ENCODE measurements at regions not wholly inside any gene's neighbourhood (a gene's known extent, or its start where the extent isn't known, plus 50 kb on each side); places are given as distances from the start of the nearest gene placed in this dataset.

DNA sequence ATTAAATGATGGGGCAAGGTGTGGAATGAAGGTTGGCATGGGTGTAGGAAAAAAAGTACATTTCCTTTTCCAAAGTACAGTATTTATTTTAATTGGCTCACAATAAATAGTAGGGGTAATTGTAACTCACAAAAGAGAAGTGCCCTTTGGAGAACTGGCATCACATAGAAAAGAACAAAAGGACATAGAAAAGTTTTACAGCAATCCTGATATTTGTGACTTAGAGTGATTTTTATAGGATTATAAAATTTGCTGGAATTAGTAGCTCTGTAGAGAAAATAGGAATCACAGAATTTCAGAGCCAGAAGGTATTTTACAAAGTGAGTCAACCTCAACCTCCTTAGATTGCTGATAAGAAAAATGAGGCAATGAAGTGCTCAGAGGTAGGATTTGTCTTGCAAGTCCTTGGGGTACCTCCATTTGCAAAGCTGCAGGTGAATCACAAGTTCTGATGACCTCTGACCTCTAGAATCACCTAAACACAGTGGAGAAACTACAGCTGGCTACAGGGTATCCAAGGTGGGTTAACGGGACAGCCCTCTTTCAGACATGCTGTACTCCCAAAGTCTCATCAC is 133.6 kb downstream of the SOCS6 start:
- CTCF ChIA-PET (ENCODE audit: low intra/inter-chr PET ratio, low total read pairs): no interaction called here
- in situ Hi-C loops (cut with HindIII; ENCODE audit: extremely low pct_ligation_motif_present, low pct_unique_long_range_greater_than_20kb) (no loop called here), intact Hi-C loops (cut with micrococcal nuclease; ENCODE audit: unreplicated experiment) (no loop called here)
- H4K20me1 ChIP-seq (ENCODE audit: insufficient read depth, low read length): no peaks in the 10 kb centered on the region
- H3K79me2 ChIP-seq (ENCODE audit: insufficient read depth, low read length): no peaks in the 10 kb centered on the region
- H3K9me3 ChIP-seq (ENCODE audit: low read length): no peaks in the 10 kb centered on the region
- H3K4me3 ChIP-seq (replicated peaks in 1 of 3; ENCODE audit: insufficient read depth in 1 of 3, low read depth in 2 of 3, low read length in 3 of 3): no peak overlapping the region
- no peak overlapping the region for H3K27ac ChIP-seq (ENCODE audit: extremely low read length, insufficient read depth, low read length)
- H2AFZ ChIP-seq (ENCODE audit: low read length): no peak overlapping the region
- no peak for FAIRE-seq
- no peak overlapping the region for H3K4me2 ChIP-seq (ENCODE audit: low read depth, low read length)
- no peaks in the 10 kb centered on the region for H3K36me3 ChIP-seq (replicated peaks in 1 of 2; ENCODE audit: control insufficient read depth in 1 of 2, insufficient read depth in 2 of 2, low read length in 2 of 2)
- DNase-seq (ENCODE audit: low spot score): no peak
- ATAC-seq: no peak
- TF ChIP-seq, protein P1, sequence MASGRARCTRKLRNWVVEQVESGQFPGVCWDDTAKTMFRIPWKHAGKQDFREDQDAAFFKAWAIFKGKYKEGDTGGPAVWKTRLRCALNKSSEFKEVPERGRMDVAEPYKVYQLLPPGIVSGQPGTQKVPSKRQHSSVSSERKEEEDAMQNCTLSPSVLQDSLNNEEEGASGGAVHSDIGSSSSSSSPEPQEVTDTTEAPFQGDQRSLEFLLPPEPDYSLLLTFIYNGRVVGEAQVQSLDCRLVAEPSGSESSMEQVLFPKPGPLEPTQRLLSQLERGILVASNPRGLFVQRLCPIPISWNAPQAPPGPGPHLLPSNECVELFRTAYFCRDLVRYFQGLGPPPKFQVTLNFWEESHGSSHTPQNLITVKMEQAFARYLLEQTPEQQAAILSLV (CRISPR knock-in tag; IDR thresholded peaks at IDR 0.05; ENCODE audit: borderline replicate concordance): no peak
- TF ChIP-seq SMAD1 (CRISPR knock-in tag; IDR thresholded peaks at IDR 0.05; ENCODE audit: borderline replicate concordance, low read depth) (no peak), ZFP36L2 (CRISPR knock-in tag; IDR thresholded peaks at IDR 0.05) (no peak), ZNF792 (CRISPR knock-in tag; IDR thresholded peaks at IDR 0.05) (no peak), FOXA3 (CRISPR knock-in tag; IDR thresholded peaks at IDR 0.05) (no peak), SRY (CRISPR knock-in tag; IDR thresholded peaks at IDR 0.05) (no peak)
- WGBS (ENCODE audit: low lambda C conversion rate): 92% methylated on average over 1 of the region's 1 CpG
- no peaks in the 10 kb centered on the region for H3K27me3 ChIP-seq (ENCODE audit: control insufficient read depth in 1 of 2, insufficient read depth in 2 of 2, low read length in 2 of 2)
- BruUV-seq (replicated peaks): no TSS peak
- POLR2A ChIA-PET: interaction anchor here (1.1 to 2.3 kb wide), 3 partner anchors 10 to 46 kb away, joined by 4 to 13 read pairs (median 6); no protein-coding TSS in a partner anchor
- no peak overlapping the region for H3K9ac ChIP-seq (ENCODE audit: insufficient read depth, low read depth, low read length)
- peaks cover 54% of the 10 kb centered on the region for H3K4me1 ChIP-seq (ENCODE audit: insufficient read depth, low read length)

Measured in HepG2 (cell line).